ENCODE measurements at regions not wholly inside any gene's neighbourhood (a gene's known extent, or its start where the extent isn't known, plus 50 kb on each side); places are given as distances from the start of the nearest gene placed in this dataset.

- no peak for TF ChIP-seq SIN3A (IDR thresholded peaks at IDR 0.05; ENCODE audit: borderline replicate concordance, insufficient read depth, low read length)
- TF ChIP-seq POLR2AphosphoS5 (IDR thresholded peaks at IDR 0.05; ENCODE audit: low read depth, low read length) = no peak
- TF ChIP-seq FOXP2 (optimal IDR thresholded peaks at IDR 0.05; ENCODE audit: borderline replicate concordance, extremely low read depth, extremely low read length, insufficient read depth) = no peak
- no peak for TF ChIP-seq TAF1 (IDR thresholded peaks at IDR 0.05; ENCODE audit: borderline replicate concordance, insufficient read depth, low read length)
- no peak for TF ChIP-seq REST (IDR thresholded peaks at IDR 0.05; ENCODE audit: insufficient read depth in 1 of 2, low read depth in 2 of 2, low read length in 2 of 2)
Observed at GRCh38 chr7:45400680-45401079, 173.5 kb upstream of the ADCY1 start.

GRCh38 chr7:45401155-45401554 is 173.0 kb upstream of the ADCY1 start:
- no peak for TF ChIP-seq REST (IDR thresholded peaks at IDR 0.05; ENCODE audit: insufficient read depth in 1 of 2, low read depth in 2 of 2, low read length in 2 of 2)
- no peak for TF ChIP-seq POLR2AphosphoS5 (IDR thresholded peaks at IDR 0.05; ENCODE audit: low read depth, low read length)
- no peak for TF ChIP-seq TAF1 (IDR thresholded peaks at IDR 0.05; ENCODE audit: borderline replicate concordance, insufficient read depth, low read length)
- no peak for TF ChIP-seq SIN3A (IDR thresholded peaks at IDR 0.05; ENCODE audit: borderline replicate concordance, insufficient read depth, low read length)
- TF ChIP-seq FOXP2 (optimal IDR thresholded peaks at IDR 0.05; ENCODE audit: borderline replicate concordance, extremely low read depth, extremely low read length, insufficient read depth) = no peak

GRCh38 chr7:45401851-45402250 is 172.3 kb upstream of the ADCY1 start:
- TF ChIP-seq TAF1 (IDR thresholded peaks at IDR 0.05; ENCODE audit: borderline replicate concordance, insufficient read depth, low read length) (no peak), POLR2AphosphoS5 (IDR thresholded peaks at IDR 0.05; ENCODE audit: low read depth, low read length) (no peak), SIN3A (IDR thresholded peaks at IDR 0.05; ENCODE audit: borderline replicate concordance, insufficient read depth, low read length) (no peak), FOXP2 (optimal IDR thresholded peaks at IDR 0.05; ENCODE audit: borderline replicate concordance, extremely low read depth, extremely low read length, insufficient read depth) (no peak), REST (IDR thresholded peaks at IDR 0.05; ENCODE audit: insufficient read depth in 1 of 2, low read depth in 2 of 2, low read length in 2 of 2) (no peak)

- TF ChIP-seq POLR2AphosphoS5 (IDR thresholded peaks at IDR 0.05; ENCODE audit: low read depth, low read length) = no peak
- no peak for TF ChIP-seq TAF1 (IDR thresholded peaks at IDR 0.05; ENCODE audit: borderline replicate concordance, insufficient read depth, low read length)
- TF ChIP-seq REST (IDR thresholded peaks at IDR 0.05; ENCODE audit: insufficient read depth in 1 of 2, low read depth in 2 of 2, low read length in 2 of 2) = no peak
- TF ChIP-seq SIN3A (IDR thresholded peaks at IDR 0.05; ENCODE audit: borderline replicate concordance, insufficient read depth, low read length) = no peak
- TF ChIP-seq FOXP2 (optimal IDR thresholded peaks at IDR 0.05; ENCODE audit: borderline replicate concordance, extremely low read depth, extremely low read length, insufficient read depth) = no peak
Observed at GRCh38 chr7:45402480-45403218, 171.5 kb upstream of the ADCY1 start.
